ENCODE measurements at regions not wholly inside any gene's neighbourhood (a gene's known extent, or its start where the extent isn't known, plus 50 kb on each side); places are given as distances from the start of the nearest gene placed in this dataset.

GRCh38 chr9:73906671-73907070, 590.5 kb upstream of the RORB start:
- H3K4me1 ChIP-seq = no peaks in the 10 kb centered on the region
- no peak for TF ChIP-seq CTCF (IDR thresholded peaks at IDR 0.05)
- no peaks in the 10 kb centered on the region for H3K36me3 ChIP-seq (ENCODE audit: insufficient read depth in 1 of 2, low read depth in 1 of 2)
- no peaks in the 10 kb centered on the region for H3K27me3 ChIP-seq (ENCODE audit: insufficient read depth in 3 of 3, low read length in 2 of 3)
- ATAC-seq = no peak
- no peak for DNase-seq
- no peak overlapping the region for H3K27ac ChIP-seq
- H3K4me3 ChIP-seq = no peak overlapping the region
- no peaks in the 10 kb centered on the region for H3K9me3 ChIP-seq
- intact Hi-C loops (cut with DNase I) = no loop called here
- WGBS, 3 donors = 59 to 64% (median 62%) methylated on average over 1 of the region's 1 CpG

- ATAC-seq (no peak), DNase-seq (no peak)
- Histone ChIP-seq H3K36me3 (ENCODE audit: insufficient read depth in 1 of 2, low read depth in 1 of 2) (no peaks in the 10 kb centered on the region), H3K27ac (no peak overlapping the region), H3K9me3 (no peaks in the 10 kb centered on the region), H3K4me1 (no peaks in the 10 kb centered on the region), H3K4me3 (no peak overlapping the region), H3K27me3 (ENCODE audit: insufficient read depth in 3 of 3, low read length in 2 of 3) (no peaks in the 10 kb centered on the region)
- intact Hi-C loops (cut with DNase I) = no loop called here
- TF ChIP-seq CTCF (IDR thresholded peaks at IDR 0.05) = no peak
- 39 to 49% (median 46%) methylated on average over 3 of the region's 3 CpGs for WGBS, 3 donors
Observed at GRCh38 chr9:73911804-73912203, 585.3 kb upstream of the RORB start.

DNA sequence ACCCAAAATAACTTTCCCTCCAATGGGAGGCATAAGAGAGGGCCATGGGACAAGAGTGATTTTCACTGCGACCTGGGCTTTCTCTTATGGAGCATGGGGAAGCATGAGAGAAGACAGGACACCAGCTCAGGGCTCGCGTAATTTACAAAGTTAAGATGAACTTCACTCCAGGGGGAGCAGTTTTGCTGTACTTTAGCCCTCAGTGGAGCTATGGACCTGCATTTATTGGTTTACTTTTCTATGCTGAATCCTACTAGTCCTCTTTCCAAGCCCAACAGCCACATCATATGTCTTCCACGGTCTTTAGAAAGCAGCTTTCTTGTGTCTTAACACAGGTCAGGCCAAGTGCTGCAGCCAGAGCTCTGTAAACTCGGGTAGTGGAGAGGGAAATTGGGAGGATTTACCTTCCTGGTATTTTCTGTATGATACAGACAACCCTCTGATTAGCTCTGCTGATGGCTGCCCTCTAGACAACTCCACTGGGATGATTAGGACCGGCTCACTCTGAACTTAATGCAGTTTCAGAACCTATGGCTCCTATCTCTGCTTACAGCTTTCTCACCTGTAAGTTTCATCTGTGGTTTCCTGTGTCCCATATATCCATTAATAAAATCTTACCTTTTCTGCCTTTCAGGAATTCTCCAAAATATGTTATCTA, 581.0 kb upstream of the RORB start:
- H3K27me3 ChIP-seq (ENCODE audit: insufficient read depth in 3 of 3, low read length in 2 of 3) = no peaks in the 10 kb centered on the region
- H3K27ac ChIP-seq = no peak overlapping the region
- H3K4me1 ChIP-seq = no peaks in the 10 kb centered on the region
- no peaks in the 10 kb centered on the region for H3K9me3 ChIP-seq
- no peak for TF ChIP-seq CTCF (IDR thresholded peaks at IDR 0.05)
- ATAC-seq (no peak), DNase-seq (no peak)
- 46 to 47% (median 47%) methylated on average over 6 of the region's 6 CpGs for WGBS, 3 donors
- intact Hi-C loops (cut with DNase I) = no loop called here
- H3K36me3 ChIP-seq (ENCODE audit: insufficient read depth in 1 of 2, low read depth in 1 of 2) = no peaks in the 10 kb centered on the region
- H3K4me3 ChIP-seq = no peak overlapping the region

DNA sequence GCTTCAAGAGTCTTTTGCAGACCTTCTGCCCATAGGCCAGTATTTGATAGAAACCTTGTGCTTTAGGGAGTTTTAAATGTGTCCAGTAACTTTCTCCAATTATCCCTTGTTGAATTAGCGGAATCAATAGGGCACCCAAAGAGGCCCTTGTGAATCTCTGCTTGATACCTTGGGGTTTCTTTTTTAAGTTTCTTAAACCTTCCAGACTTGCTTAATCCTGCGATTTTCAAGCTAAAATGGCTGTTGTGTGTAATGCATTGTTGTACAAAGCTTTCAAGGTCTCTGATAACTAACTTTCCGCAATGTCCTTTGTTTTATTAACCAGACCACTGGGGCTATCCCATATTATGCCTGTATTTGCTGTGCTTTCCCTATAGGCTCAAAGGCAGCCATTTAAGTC, 577.4 kb upstream of the RORB start:
- Histone ChIP-seq H3K36me3 (ENCODE audit: insufficient read depth in 1 of 2, low read depth in 1 of 2) (no peaks in the 10 kb centered on the region), H3K9me3 (no peaks in the 10 kb centered on the region), H3K27ac (no peak overlapping the region), H3K4me3 (no peak overlapping the region), H3K27me3 (ENCODE audit: insufficient read depth in 3 of 3, low read length in 2 of 3) (no peaks in the 10 kb centered on the region), H3K4me1 (no peaks in the 10 kb centered on the region)
- DNase-seq (no peak), ATAC-seq (no peak)
- TF ChIP-seq CTCF (IDR thresholded peaks at IDR 0.05) = no peak
- intact Hi-C loops (cut with DNase I) = no loop called here
- 85 to 91% (median 88%) methylated on average over 3 of the region's 3 CpGs for WGBS, 3 donors

DNA sequence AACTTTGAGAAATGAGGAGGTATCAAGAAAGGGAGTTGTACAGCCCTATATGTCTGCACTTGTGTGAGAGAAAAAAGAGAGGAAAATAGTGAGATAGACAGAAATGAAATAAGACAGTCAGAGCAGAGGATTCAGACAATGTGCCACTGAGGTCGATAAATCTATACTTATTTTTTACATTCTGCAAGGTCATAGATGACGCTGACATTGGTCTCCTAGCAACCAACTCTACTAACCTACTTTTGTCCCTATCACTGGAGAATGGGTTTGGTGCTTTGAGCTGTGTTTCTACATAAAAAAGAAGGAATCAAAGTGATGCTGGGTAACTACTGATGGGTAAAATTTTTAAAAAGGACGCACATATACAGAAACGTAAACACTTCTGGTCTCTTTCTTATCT, 573.3 kb upstream of the RORB start:
- H3K27ac ChIP-seq = no peak overlapping the region
- no peaks in the 10 kb centered on the region for H3K27me3 ChIP-seq (ENCODE audit: insufficient read depth in 3 of 3, low read length in 2 of 3)
- intact Hi-C loops (cut with DNase I) = no loop called here
- ATAC-seq (no peak), DNase-seq (no peak)
- no peaks in the 10 kb centered on the region for H3K36me3 ChIP-seq (ENCODE audit: insufficient read depth in 1 of 2, low read depth in 1 of 2)
- TF ChIP-seq CTCF (IDR thresholded peaks at IDR 0.05) = no peak
- H3K4me1 ChIP-seq = no peaks in the 10 kb centered on the region
- no peak overlapping the region for H3K4me3 ChIP-seq
- WGBS, 3 donors = 86 to 91% (median 91%) methylated on average over 4 of the region's 4 CpGs
- H3K9me3 ChIP-seq = peaks cover 2% of the 10 kb centered on the region

Measured in psoas muscle (tissue), 7 donors.